HEK293T (cell line): ENCODE measurements at regions not wholly inside any gene's neighbourhood (a gene's known extent, or its start where the extent isn't known, plus 50 kb on each side); places are given as distances from the start of the nearest gene placed in this dataset.

ENCODE experiments used
- CTCF ChIA-PET: fragments of 350-600 bp; formaldehyde crosslinking; extraction: SDS; loops from one replicate; lab custom pipeline; 2021; ENCODE audit warnings: antibody characterized with exemption, inconsistent platforms; lab: Yijun Ruan, JAX
- POLR2A ChIA-PET: fragments of 350-600 bp; formaldehyde crosslinking; extraction: SDS; loops from one replicate; lab custom pipeline; 2020; ENCODE audit warnings: antibody characterized with exemption, inconsistent platforms; lab: Yijun Ruan, JAX
- DNase-seq: peaks from one replicate; pipeline ENCODE4 v3.0.0; 2012; ENCODE audit warnings: mixed read lengths; ENCODE audit errors: extremely low spot score
- ARNT ChIP-seq: fragments of 450-650 bp; IDR thresholded peaks from 2 replicates; pipeline ENCODE4 v1.6.1; 2017; ENCODE audit warnings: mild to moderate bottlenecking
- BHLHE40 ChIP-seq: fragments of 450-650 bp; IDR thresholded peaks from 2 replicates; pipeline ENCODE4 v1.6.1; 2016; ENCODE audit warnings: mild to moderate bottlenecking, moderate library complexity, borderline replicate concordance
- CTBP1 ChIP-seq: fragments of 450-650 bp; IDR thresholded peaks from 2 replicates; pipeline ENCODE4 v1.6.1; 2016; ENCODE audit warnings: borderline replicate concordance
- ELF4 ChIP-seq: fragments of 450-650 bp; IDR thresholded peaks from 2 replicates; pipeline ENCODE4 v1.6.1; 2017; ENCODE audit warnings: antibody characterized with exemption
- FOXA1 ChIP-seq: fragments of 450-650 bp; IDR thresholded peaks from 2 replicates; pipeline ENCODE4 v1.6.1; 2016; ENCODE audit warnings: mild to moderate bottlenecking
- FOXK2 ChIP-seq: fragments of 450-650 bp; IDR thresholded peaks from 2 replicates; pipeline ENCODE4 v1.6.1; 2016; ENCODE audit warnings: mild to moderate bottlenecking
- FOXM1 ChIP-seq: fragments of 450-650 bp; IDR thresholded peaks from 2 replicates; pipeline ENCODE4 v1.6.1; 2017; ENCODE audit warnings: mild to moderate bottlenecking, borderline replicate concordance
- HDGF ChIP-seq: fragments of 450-650 bp; IDR thresholded peaks from 2 replicates; pipeline ENCODE4 v1.6.1; 2017; ENCODE audit warnings: antibody characterized with exemption, borderline replicate concordance
- L3MBTL2 ChIP-seq: fragments of 450-650 bp; conservative IDR thresholded peaks from 2 replicates; pipeline ENCODE4 v1.6.1; 2016; ENCODE audit warnings: mild to moderate bottlenecking
- LEF1 ChIP-seq: fragments of 450-650 bp; IDR thresholded peaks from 2 replicates; pipeline ENCODE4 v1.6.1; 2017; ENCODE audit warnings: mild to moderate bottlenecking, borderline replicate concordance
- NFRKB ChIP-seq: fragments of 450-650 bp; IDR thresholded peaks from 2 replicates; pipeline ENCODE4 v1.6.1; 2016; ENCODE audit warnings: mild to moderate bottlenecking, moderate library complexity
- PKNOX1 ChIP-seq: fragments of 450-650 bp; IDR thresholded peaks from 2 replicates; pipeline ENCODE4 v1.6.1; 2016
- SP1 ChIP-seq: fragments of 450-650 bp; IDR thresholded peaks from 2 replicates; pipeline ENCODE4 v1.6.1; 2017
- SUZ12 ChIP-seq: fragments of 450-650 bp; IDR thresholded peaks from 2 replicates; pipeline ENCODE4 v1.6.1; 2016; ENCODE audit warnings: mild to moderate bottlenecking
- TARDBP ChIP-seq: fragments of 450-650 bp; IDR thresholded peaks from 2 replicates; pipeline ENCODE4 v1.6.1; 2016
- ZNF384 ChIP-seq: fragments of 450-650 bp; IDR thresholded peaks from 2 replicates; pipeline ENCODE4 v1.6.1; 2016

GRCh38 chr3:98994128-98994762 lies 92.8 kb upstream of the DCBLD2 start:
- ChIA-PET CTCF (interaction anchor here (0.6 to 2.9 kb wide), 8 partner anchors 167 to 834 kb away, joined by 3 to 36 read pairs (median 4); no protein-coding TSS in a partner anchor), POLR2A (interaction anchor here (2.0 kb wide), 1 partner anchor 92 kb away, joined by 8 read pairs; the partner anchor contains the start of gene DCBLD2)
- peak; percentile 17 for DNase-seq
- TF ChIP-seq SUZ12 = no peak
- no peak for TF ChIP-seq PKNOX1
- TF ChIP-seq NFRKB = no peak

- POLR2A ChIA-PET = no interaction called here
- TF ChIP-seq FOXK2 = no peak
- no peak for TF ChIP-seq ZNF384
- no peak for TF ChIP-seq SP1
- TF ChIP-seq LEF1 = no peak
- no peak for TF ChIP-seq PKNOX1
- TF ChIP-seq BHLHE40 = no peak
- no peak for TF ChIP-seq TARDBP
- no peak for TF ChIP-seq HDGF
- DNase-seq = no peak
- CTCF ChIA-PET = no interaction called here
These were observed 89.9 kb upstream of the DCBLD2 start for GRCh38 chr3:98991393-98991792.

GRCh38 chr3:98990657-98991056 lies 89.2 kb upstream of the DCBLD2 start:
- POLR2A ChIA-PET = no interaction called here
- TF ChIP-seq PKNOX1 = no peak
- TF ChIP-seq FOXK2 = no peak
- TF ChIP-seq ZNF384 = no peak
- no peak for TF ChIP-seq SP1
- TF ChIP-seq CTBP1 = no peak
- no peak for TF ChIP-seq ELF4
- no peak for TF ChIP-seq TARDBP
- TF ChIP-seq FOXA1 = no peak
- TF ChIP-seq LEF1 = no peak
- CTCF ChIA-PET = no interaction called here
- no peak for DNase-seq

GRCh38 chr3:98986073-98986472 lies 84.6 kb upstream of the DCBLD2 start:
- TF ChIP-seq FOXK2 (no peak), FOXA1 (no peak), CTBP1 (0 out of 2 replicates have a peak, but pooled peaks have one; percentile 55), FOXM1 (no peak), BHLHE40 (no peak), TARDBP (no peak), ZNF384 (peak; percentile 70), LEF1 (no peak), NFRKB (no peak), PKNOX1 (peak; percentile 2; the same call in 1 of the 2 replicates), L3MBTL2 (no peak), HDGF (no peak), ARNT (no peak)
- peak; percentile 43 for DNase-seq
- POLR2A ChIA-PET = interaction anchor here (1.2 kb wide), 1 partner anchor 393 kb away, joined by 3 read pairs; the partner anchor contains the start of gene CPOX
- CTCF ChIA-PET = interaction anchor here (0.7 kb wide), 1 partner anchor 168 kb away, joined by 4 read pairs; no protein-coding TSS in a partner anchor

GRCh38 chr3:98985431-98985830 lies 83.9 kb upstream of the DCBLD2 start:
- no peak for DNase-seq
- TF ChIP-seq NFRKB (no peak), HDGF (no peak), CTBP1 (no peak), FOXK2 (no peak), BHLHE40 (no peak), PKNOX1 (no peak), LEF1 (no peak), ARNT (no peak), FOXM1 (no peak)
- POLR2A ChIA-PET = no interaction called here
- CTCF ChIA-PET = interaction anchor here (0.7 kb wide), 1 partner anchor 167 kb away, joined by 4 read pairs; no protein-coding TSS in a partner anchor
